GM12878 (cell line): ENCODE measurements at regions not wholly inside any gene's neighbourhood (a gene's known extent, or its start where the extent isn't known, plus 50 kb on each side); places are given as distances from the start of the nearest gene placed in this dataset.

Experiments
- ATAC-seq: fragments of 200-7000 bp; cut with Tn5 transposase; 3 replicates; pipeline ENCODE4 v1.9.1; 2020; ENCODE audit warnings: mild to moderate bottlenecking, moderate library complexity
- BruUV-seq: library from RNA; stranded (reverse); fragments of 400-500 nt; replicated peaks from 2 replicates; lab custom pipeline; 2021; lab: Mats Ljungman, UMichigan
- CTCF ChIA-PET: fragments of 300-600 bp; sonication (Branson Sonifier 250); formaldehyde crosslinking; extraction: SDS; loops from one replicate; lab custom pipeline; 2021; ENCODE audit warnings: inconsistent platforms; lab: Yijun Ruan, JAX
- POLR2A ChIA-PET: fragments of 350-600 bp; formaldehyde crosslinking; extraction: SDS; loops from one replicate; lab custom pipeline; 2021; ENCODE audit warnings: inconsistent platforms; lab: Charles Lee
- RAD21 ChIA-PET: fragments of 300-600 bp; sonication (Branson Sonifier 250); formaldehyde crosslinking; loops from one replicate; lab custom pipeline; 2023; ENCODE audit warnings: antibody characterized with exemption; ENCODE audit not compliant: unreplicated experiment; lab: Charles Lee
- SMC1A ChIA-PET: fragments of 300-600 bp; sonication (Branson Sonifier 250); formaldehyde crosslinking; loops from one replicate; lab custom pipeline; 2023; ENCODE audit not compliant: unreplicated experiment, uncharacterized antibody; lab: Charles Lee
- DNase-seq: peaks from one replicate; pipeline ENCODE4 v3.0.0-alpha.2; 2011; ENCODE audit warnings: low read depth, low spot score
- FAIRE-seq: peaks from 3 replicates; lab custom pipeline; 2011; peaks lifted over from hg19 to GRCh38; lab: Jason Lieb, UNC
- H2AFZ ChIP-seq: 2 replicates; pipeline ENCODE4 v1.6.0; 2011; ENCODE audit warnings: low read depth, low read length, control low read depth; ENCODE audit not compliant: control insufficient read depth
- H3K27ac ChIP-seq: 2 replicates; pipeline ENCODE4 v1.5.1; 2011; ENCODE audit warnings: control low read depth; ENCODE audit not compliant: control insufficient read depth, insufficient read depth
- H3K27me3 ChIP-seq, 2 experiments: replicated peaks in 1 of 2; 2 replicates each; pipeline versions ENCODE4 v1.6.0 to v1.6.1; 2011; ENCODE audit warnings: low read length in 1 of 2; ENCODE audit not compliant: control insufficient read depth in 2 of 2, insufficient read depth in 2 of 2
- H3K36me3 ChIP-seq, 2 experiments: 2 replicates each; pipeline ENCODE4 v1.5.1; 2011; ENCODE audit warnings: low read length in 1 of 2; ENCODE audit not compliant: control insufficient read depth in 2 of 2, insufficient read depth in 2 of 2
- H3K4me1 ChIP-seq: 2 replicates; pipeline ENCODE4 v1.6.1; 2011; ENCODE audit warnings: mild to moderate bottlenecking, low read length, moderate library complexity, mixed read lengths; ENCODE audit not compliant: control insufficient read depth, insufficient read depth
- H3K4me2 ChIP-seq: 2 replicates; pipeline ENCODE4 v1.6.0; 2011; ENCODE audit warnings: control low read depth; ENCODE audit not compliant: control insufficient read depth, insufficient read depth
- H3K4me3 ChIP-seq: fragments of 200-600 bp; sonication (generic); 2 replicates; pipeline ENCODE4 v1.5.1; 2016
- H3K79me2 ChIP-seq: 2 replicates; pipeline ENCODE4 v1.6.0; 2011; ENCODE audit warnings: low read length; ENCODE audit not compliant: control insufficient read depth, insufficient read depth
- H3K9ac ChIP-seq: 2 replicates; pipeline ENCODE4 v1.8.0; 2011; ENCODE audit warnings: low read length, control low read depth, mixed read lengths; ENCODE audit not compliant: control insufficient read depth, insufficient read depth
- H3K9me3 ChIP-seq: replicated peaks from 3 replicates; pipeline ENCODE4 v1.5.1; 2011; ENCODE audit warnings: mild to moderate bottlenecking, low read length; ENCODE audit not compliant: control insufficient read depth, insufficient read depth
- H4K20me1 ChIP-seq: 2 replicates; pipeline ENCODE4 v1.6.0; 2011; ENCODE audit not compliant: control insufficient read depth, insufficient read depth
- ASH2L ChIP-seq: fragments of 300-600, 200-600 bp; sonication (generic); IDR thresholded peaks from 2 replicates; pipeline ENCODE4 v1.6.1; 2017; ENCODE audit warnings: low read depth, mild to moderate bottlenecking, borderline replicate concordance
- BACH1 ChIP-seq: fragments of 450-650 bp; IDR thresholded peaks from 2 replicates; pipeline ENCODE4 v1.6.1; 2017; ENCODE audit warnings: mild to moderate bottlenecking, borderline replicate concordance
- CEBPB ChIP-seq, 2 experiments: fragments of 150-350 bp in 1 of 2; IDR thresholded peaks; 2 replicates each; pipeline ENCODE4 v1.6.1; 2012 to 2014; ENCODE audit warnings: low read depth in 2 of 2, low read length in 2 of 2, borderline replicate concordance in 1 of 2, inconsistent platforms in 1 of 2
- FOS ChIP-seq: IDR thresholded peaks from 3 replicates; pipeline ENCODE4 v1.6.1; 2011; ENCODE audit warnings: borderline replicate concordance; ENCODE audit not compliant: insufficient read length; ENCODE audit errors: extremely low read depth
- JUND ChIP-seq: IDR thresholded peaks from 2 replicates; pipeline ENCODE4 v1.6.1; 2012; ENCODE audit warnings: low read depth, mild to moderate bottlenecking, low read length, improper control_type of control experiment, moderate library complexity
- MLLT1 ChIP-seq: fragments of 450-650 bp; IDR thresholded peaks from 2 replicates; pipeline ENCODE4 v1.6.1; 2016; ENCODE audit warnings: mild to moderate bottlenecking
- NBN ChIP-seq: fragments of 450-650 bp; IDR thresholded peaks from 2 replicates; pipeline ENCODE4 v1.6.1; 2016
- NFXL1 ChIP-seq: fragments of 450-650 bp; IDR thresholded peaks from 2 replicates; pipeline ENCODE4 v1.6.1; 2017; ENCODE audit warnings: antibody characterized with exemption, mild to moderate bottlenecking, borderline replicate concordance
- RB1 ChIP-seq: fragments of 450-650 bp; formaldehyde crosslinking; IDR thresholded peaks from 2 replicates; pipeline ENCODE4 v1.6.1; 2017; ENCODE audit warnings: mild to moderate bottlenecking, borderline replicate concordance
- RCOR1 ChIP-seq: conservative IDR thresholded peaks from 2 replicates; pipeline ENCODE4 v1.6.1; 2012; ENCODE audit warnings: low read depth, low read length, improper control_type of control experiment
- SIN3A ChIP-seq: IDR thresholded peaks from 2 replicates; pipeline ENCODE4 v1.6.1; 2012; ENCODE audit warnings: low read depth, low read length, improper control_type of control experiment
- SMAD5 ChIP-seq: IDR thresholded peaks from 2 replicates; pipeline ENCODE4 v1.6.1; 2016; ENCODE audit warnings: antibody characterized with exemption, low read depth
- SP1 ChIP-seq: IDR thresholded peaks from one replicate; pipeline ENCODE4 v1.6.1; 2011; ENCODE audit warnings: low read depth, low read length
- SREBF1 ChIP-seq: IDR thresholded peaks from 2 replicates; pipeline ENCODE4 v1.6.1; 2012; ENCODE audit warnings: mild to moderate bottlenecking, low read length
- STAT1 ChIP-seq: fragments of 450-650 bp; conservative IDR thresholded peaks from 2 replicates; pipeline ENCODE4 v1.6.1; 2014; ENCODE audit warnings: antibody characterized with exemption, mild to moderate bottlenecking
- ZBED1 ChIP-seq: IDR thresholded peaks from 2 replicates; pipeline ENCODE4 v1.6.1; 2016; ENCODE audit warnings: borderline replicate concordance
- ZNF384 ChIP-seq: IDR thresholded peaks from 2 replicates; pipeline ENCODE4 v1.6.1; 2012; ENCODE audit warnings: low read depth, mild to moderate bottlenecking, low read length, improper control_type of control experiment, borderline replicate concordance
- ZZZ3 ChIP-seq: IDR thresholded peaks from 2 replicates; pipeline ENCODE4 v1.6.1; 2011; ENCODE audit warnings: low read depth; ENCODE audit not compliant: control insufficient read depth, insufficient read length
- WGBS: methylation state at CpG from one replicate; pipeline ENCODE4 v1.1.6; 2016; ENCODE audit warnings: low lambda C conversion rate; ENCODE audit not compliant: insufficient replicate concordance, insufficient coverage; ENCODE audit errors: missing lambda C conversion rate; 5-methylcytosine and 5-hydroxymethylcytosine counted together
- in situ Hi-C: fragments of 300-500 bp; cut with MboI; formaldehyde crosslinking; loops from 9 replicates; pipeline ENCODE4 v1.14.3; 2018; ENCODE audit warnings: mixed read lengths
- intact Hi-C: fragments of 100-400 bp; cut with micrococcal nuclease; formaldehyde crosslinking; loops from one replicate; pipeline ENCODE4 v1.14.2; 2022; ENCODE audit not compliant: unreplicated experiment
- TF ChIP-seq, protein P1 (sequence below): IDR thresholded peaks from 2 replicates; pipeline ENCODE4 v1.6.1; 2011; ENCODE audit warnings: borderline replicate concordance, low read depth, mild to moderate bottlenecking, moderate library complexity, low read length; ENCODE audit not compliant: insufficient read depth, poor library complexity, severe bottlenecking

DNA sequence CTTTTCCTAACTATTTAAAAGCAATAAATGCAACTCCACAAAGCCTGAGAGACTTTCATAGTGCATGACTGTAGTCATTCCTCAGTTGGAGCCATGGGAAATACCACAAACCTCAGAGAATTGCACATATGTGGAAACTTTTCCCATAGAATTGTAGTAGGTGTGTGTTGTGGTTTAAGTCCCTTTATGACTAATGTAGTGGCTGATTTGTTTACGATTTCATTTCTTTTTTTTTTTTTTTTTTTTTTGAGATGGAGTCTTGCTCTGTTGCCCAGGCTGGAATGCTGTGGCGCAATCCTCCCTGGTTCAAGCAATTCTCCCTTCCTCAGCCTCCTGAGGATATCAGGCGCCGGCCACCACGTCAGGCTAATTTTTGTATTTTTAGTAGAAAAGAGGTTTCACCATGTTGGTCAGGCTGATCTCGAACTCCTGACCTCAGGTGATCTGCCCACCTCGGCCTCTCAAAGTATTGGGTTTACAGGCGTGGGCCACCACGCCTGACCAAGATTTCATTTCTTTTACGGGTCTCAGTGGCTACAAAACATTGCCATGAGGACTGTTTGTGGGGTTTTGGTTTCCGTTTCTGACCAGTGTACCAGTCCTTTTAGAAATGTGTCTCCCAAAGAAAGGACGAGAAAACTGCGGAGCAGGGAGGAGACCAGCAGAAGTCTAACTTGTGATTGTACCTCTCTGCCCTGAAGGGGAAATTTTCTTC, 212.1 kb upstream of the MARCKS start:
- intact Hi-C loops (loop anchor here (1.0 to 10.0 kb wide), 4 partner anchors 14 to 320 kb away; no protein-coding TSS in a partner anchor), in situ Hi-C loops (loop anchor here (25.0 kb wide), 2 partner anchors 1808 to 1908 kb away; no protein-coding TSS in a partner anchor)
- H3K4me1 ChIP-seq: peaks cover 51% of the 10 kb centered on the region
- peaks cover 11% of the 10 kb centered on the region for H3K79me2 ChIP-seq
- peak overlapping the region; percentile 34 for H2AFZ ChIP-seq
- peak overlapping the region; percentile 58 for H3K9ac ChIP-seq
- ChIA-PET POLR2A (interaction anchor here (0.5 to 9.3 kb wide), 7 partner anchors 11 to 214 kb away, joined by 3 to 304 read pairs (median 10); no protein-coding TSS in a partner anchor), SMC1A (interaction anchor here (0.9 to 10.5 kb wide), 10 partner anchors 14 to 338 kb away, joined by 3 to 489 read pairs (median 8); no protein-coding TSS in a partner anchor), RAD21 (interaction anchor here (0.7 to 10.5 kb wide), 16 partner anchors 8 to 235 kb away, joined by 3 to 395 read pairs (median 6); no protein-coding TSS in a partner anchor), CTCF (interaction anchor here (2.1 to 9.3 kb wide), 3 partner anchors 11 to 214 kb away, joined by 9 to 146 read pairs (median 14); no protein-coding TSS in a partner anchor)
- H3K4me3 ChIP-seq: peak overlapping the region; percentile 22; the same call in 1 of the 2 replicates
- no peaks in the 10 kb centered on the region for H3K9me3 ChIP-seq
- H3K27me3 ChIP-seq: no peaks in the 10 kb centered on the region
- 11% methylated on average over 12 of the region's 13 CpGs for WGBS
- H3K27ac ChIP-seq: peak overlapping the region; percentile 89
- TSS peak; percentile 33 for BruUV-seq
- H3K36me3 ChIP-seq: no peaks in the 10 kb centered on the region
- ATAC-seq: peak; percentile 45
- no peak for FAIRE-seq
- peak; percentile 87 for DNase-seq
- no peaks in the 10 kb centered on the region for H4K20me1 ChIP-seq
- H3K4me2 ChIP-seq: peak overlapping the region; percentile 67
- no peak for TF ChIP-seq STAT1
- peak; percentile 86 for TF ChIP-seq ZNF384
- peak; percentile 90 for TF ChIP-seq MLLT1
- TF ChIP-seq ASH2L: no peak
- no peak for TF ChIP-seq NFXL1
- no peak for TF ChIP-seq ZZZ3
- TF ChIP-seq RB1: no peak
- no peak for TF ChIP-seq SMAD5
- TF ChIP-seq CEBPB (IDR thresholded peaks at IDR 0.05; ENCODE audit: borderline replicate concordance in 1 of 2, low read depth in 2 of 2, low read length in 2 of 2): no peak; a peak in 1 of 4 replicates
- peak; percentile 65; the same call in 1 of the 2 replicates for TF ChIP-seq JUND
- TF ChIP-seq ZBED1: peak; percentile 90
- no peak for TF ChIP-seq BACH1
- TF ChIP-seq FOS: no peak
- TF ChIP-seq SIN3A: no peak
- TF ChIP-seq RCOR1: no peak
- TF ChIP-seq, protein P1, sequence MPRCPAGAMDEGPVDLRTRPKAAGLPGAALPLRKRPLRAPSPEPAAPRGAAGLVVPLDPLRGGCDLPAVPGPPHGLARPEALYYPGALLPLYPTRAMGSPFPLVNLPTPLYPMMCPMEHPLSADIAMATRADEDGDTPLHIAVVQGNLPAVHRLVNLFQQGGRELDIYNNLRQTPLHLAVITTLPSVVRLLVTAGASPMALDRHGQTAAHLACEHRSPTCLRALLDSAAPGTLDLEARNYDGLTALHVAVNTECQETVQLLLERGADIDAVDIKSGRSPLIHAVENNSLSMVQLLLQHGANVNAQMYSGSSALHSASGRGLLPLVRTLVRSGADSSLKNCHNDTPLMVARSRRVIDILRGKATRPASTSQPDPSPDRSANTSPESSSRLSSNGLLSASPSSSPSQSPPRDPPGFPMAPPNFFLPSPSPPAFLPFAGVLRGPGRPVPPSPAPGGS: peak; percentile 100
- TF ChIP-seq SP1: peak; percentile 31
- no peak for TF ChIP-seq SREBF1
- peak; percentile 68; the same call in 1 of the 2 replicates for TF ChIP-seq NBN
